DOHH2 (cell line): ENCODE measurements at regions not wholly inside any gene's neighbourhood (a gene's known extent, or its start where the extent isn't known, plus 50 kb on each side); places are given as distances from the start of the nearest gene placed in this dataset.

Source experiments
- H3F3A ChIP-seq: fragments of 200-600 bp; sonication (generic), shearing (Covaris generic); 2 replicates; pipeline ENCODE4 v1.6.0; 2016; ENCODE audit warnings: antibody characterized with exemption, mild to moderate bottlenecking; ENCODE audit not compliant: control insufficient read depth, insufficient read depth
- H3K27ac ChIP-seq: fragments of 200-600 bp; sonication (generic); 2 replicates; pipeline ENCODE4 v1.5.1; 2014; ENCODE audit warnings: low read depth, mild to moderate bottlenecking, low read length, moderate library complexity
- H3K27me3 ChIP-seq: fragments of 200-600 bp; sonication (generic); 2 replicates; pipeline ENCODE4 v1.6.1; 2014; ENCODE audit warnings: mild to moderate bottlenecking, low read length, mixed read lengths; ENCODE audit not compliant: control insufficient read depth
- H3K36me3 ChIP-seq: fragments of 200-600 bp; sonication (generic); 2 replicates; pipeline ENCODE4 v1.6.1; 2014; ENCODE audit warnings: mild to moderate bottlenecking, low read length, moderate library complexity, mixed read lengths; ENCODE audit not compliant: control insufficient read depth
- H3K4me1 ChIP-seq: fragments of 200-600 bp; sonication (generic); 2 replicates; pipeline ENCODE4 v1.6.1; 2014; ENCODE audit warnings: mild to moderate bottlenecking, low read length, mixed read lengths; ENCODE audit not compliant: control insufficient read depth
- H3K4me2 ChIP-seq: fragments of 200-600 bp; sonication (generic); 2 replicates; pipeline ENCODE4 v1.6.0; 2014; ENCODE audit warnings: mild to moderate bottlenecking, low read length, moderate library complexity
- H3K4me3 ChIP-seq: fragments of 200-600 bp; sonication (generic); 2 replicates; pipeline ENCODE4 v1.5.1; 2014; ENCODE audit warnings: mild to moderate bottlenecking, low read length, mixed read lengths
- H3K79me2 ChIP-seq: fragments of 200-600 bp; sonication (generic); 2 replicates; pipeline ENCODE4 v1.6.1; 2014; ENCODE audit warnings: mild to moderate bottlenecking, low read length, mixed read lengths; ENCODE audit not compliant: control insufficient read depth
- H3K9me2 ChIP-seq: fragments of 200-600 bp; sonication (generic); replicated peaks from 2 replicates; pipeline ENCODE4 v1.6.1; 2014; ENCODE audit warnings: mild to moderate bottlenecking, low read length, mixed read lengths; ENCODE audit not compliant: control insufficient read depth
- H3K9me3 ChIP-seq: fragments of 200-600 bp; sonication (generic); 2 replicates; pipeline ENCODE4 v1.6.1; 2014; ENCODE audit warnings: antibody characterized with exemption, low read length, mixed read lengths; ENCODE audit not compliant: control insufficient read depth, insufficient read depth
- H4K20me1 ChIP-seq: fragments of 200-600 bp; sonication (generic); 2 replicates; pipeline ENCODE4 v1.6.0; 2014; ENCODE audit warnings: low read depth, mild to moderate bottlenecking, antibody characterized with exemption, low read length, moderate library complexity; ENCODE audit not compliant: control insufficient read depth, insufficient read depth
- CTCF ChIP-seq: fragments of 200-600 bp; sonication (generic); IDR thresholded peaks from one replicate; pipeline ENCODE4 v1.5.1; 2014; ENCODE audit warnings: antibody characterized with exemption, mild to moderate bottlenecking, low read depth, low read length; ENCODE audit not compliant: poor library complexity, severe bottlenecking
- EZH2phosphoT487 ChIP-seq: fragments of 200-600 bp; sonication (generic); IDR thresholded peaks from 2 replicates; pipeline ENCODE4 v1.6.1; 2017; ENCODE audit warnings: borderline replicate concordance, mild to moderate bottlenecking, antibody characterized with exemption, low read length, moderate library complexity, mixed read lengths

- no peaks in the 10 kb centered on the region for H3F3A ChIP-seq
- no peaks in the 10 kb centered on the region for H4K20me1 ChIP-seq
- no peak overlapping the region for H3K27ac ChIP-seq
- no peaks in the 10 kb centered on the region for H3K4me1 ChIP-seq
- no peaks in the 10 kb centered on the region for H3K36me3 ChIP-seq
- no peak overlapping the region for H3K4me2 ChIP-seq
- no peaks in the 10 kb centered on the region for H3K79me2 ChIP-seq
- H3K9me2 ChIP-seq = no peaks in the 10 kb centered on the region; the same call in 1 of the 2 replicates
- H3K27me3 ChIP-seq = no peaks in the 10 kb centered on the region
- TF ChIP-seq EZH2phosphoT487 (no peak), CTCF (no peak)
- no peak overlapping the region for H3K4me3 ChIP-seq
- H3K9me3 ChIP-seq = peaks cover 9% of the 10 kb centered on the region; the same call in 1 of the 2 replicates
Measured at GRCh38 chr5:4220016-4220415, 624.4 kb downstream of the IRX1 start.

GRCh38 chr5:4221048-4221447 is 625.4 kb downstream of the IRX1 start:
- H3K4me2 ChIP-seq = no peak overlapping the region
- H3K27me3 ChIP-seq = no peaks in the 10 kb centered on the region
- TF ChIP-seq EZH2phosphoT487 (no peak), CTCF (no peak)
- H3F3A ChIP-seq = no peaks in the 10 kb centered on the region
- H3K36me3 ChIP-seq = no peaks in the 10 kb centered on the region
- no peaks in the 10 kb centered on the region for H3K4me1 ChIP-seq
- no peaks in the 10 kb centered on the region; the same call in 1 of the 2 replicates for H3K9me2 ChIP-seq
- no peaks in the 10 kb centered on the region for H4K20me1 ChIP-seq
- no peaks in the 10 kb centered on the region for H3K79me2 ChIP-seq
- no peak overlapping the region for H3K27ac ChIP-seq
- no peak overlapping the region for H3K4me3 ChIP-seq
- peaks cover 9% of the 10 kb centered on the region; the same call in 1 of the 2 replicates for H3K9me3 ChIP-seq

DNA sequence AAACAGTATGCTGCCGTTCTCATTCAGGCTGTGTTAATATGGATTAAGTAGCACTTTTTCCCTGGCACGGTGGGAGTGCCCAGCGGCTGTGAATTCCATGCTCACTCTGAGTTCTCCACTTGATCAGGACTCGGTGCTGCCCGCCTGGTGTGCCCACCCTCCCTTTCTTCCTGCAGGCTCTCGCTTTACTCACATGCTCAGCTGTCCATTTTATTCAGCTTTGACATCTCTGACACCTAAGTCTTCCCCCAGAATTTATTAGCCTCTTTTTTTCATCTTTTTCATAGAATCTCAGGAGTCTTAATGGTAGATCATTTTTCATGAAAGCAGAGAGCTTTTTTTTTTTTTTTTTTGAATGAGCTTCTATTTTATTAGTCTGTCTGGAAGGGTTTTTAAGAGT is 626.5 kb downstream of the IRX1 start:
- TF ChIP-seq CTCF (no peak), EZH2phosphoT487 (no peak)
- H3K4me1 ChIP-seq = no peaks in the 10 kb centered on the region
- H3K9me2 ChIP-seq = no peaks in the 10 kb centered on the region; the same call in 1 of the 2 replicates
- no peak overlapping the region for H3K27ac ChIP-seq
- H3K9me3 ChIP-seq = peaks cover 9% of the 10 kb centered on the region; the same call in 1 of the 2 replicates
- no peaks in the 10 kb centered on the region for H3F3A ChIP-seq
- H3K4me2 ChIP-seq = no peak overlapping the region
- H3K79me2 ChIP-seq = no peaks in the 10 kb centered on the region
- H3K27me3 ChIP-seq = no peaks in the 10 kb centered on the region
- H4K20me1 ChIP-seq = no peaks in the 10 kb centered on the region
- H3K36me3 ChIP-seq = no peaks in the 10 kb centered on the region
- H3K4me3 ChIP-seq = no peak overlapping the region
